SK-N-SH (cell line): ENCODE measurements at regions not wholly inside any gene's neighbourhood (a gene's known extent, or its start where the extent isn't known, plus 50 kb on each side); places are given as distances from the start of the nearest gene placed in this dataset.

Experiments
- CTCF ChIA-PET: fragments of 300-600, 350-600 bp; formaldehyde crosslinking; extraction: SDS; loops from one replicate; lab custom pipeline; 2021; lab: Yijun Ruan, JAX
- POLR2A ChIA-PET: fragments of 350-600 bp; sonication (Branson Sonifier 250); formaldehyde crosslinking; extraction: SDS; loops from one replicate; lab custom pipeline; 2020; ENCODE audit warnings: antibody characterized with exemption, inconsistent platforms; lab: Yijun Ruan, JAX
- DNase-seq: peaks from one replicate; pipeline ENCODE4 v3.0.0; 2012
- H2AFZ ChIP-seq: fragments of 200-600 bp; sonication (generic); 2 replicates; pipeline ENCODE4 v1.8.1; 2016; ENCODE audit warnings: antibody characterized with exemption, mild to moderate bottlenecking, low read depth
- H3F3A ChIP-seq: fragments of 200-600 bp; sonication (generic); replicated peaks from 2 replicates; pipeline ENCODE3; 2016; ENCODE audit warnings: antibody characterized with exemption, mild to moderate bottlenecking; ENCODE audit not compliant: insufficient read depth
- H3K27ac ChIP-seq, 2 experiments: fragments of 200-500 bp in 1 of 2; fragments of 200-600 bp in 1 of 2; sonication (Bioruptor generic) in 1 of 2; sonication (generic), shearing (Covaris generic) in 1 of 2; 2 replicates each; pipeline versions ENCODE4 v1.5.1 to v1.6.1; 2014 to 2016; ENCODE audit warnings: low read depth in 2 of 2, inconsistent platforms in 1 of 2, low read length in 1 of 2, mild to moderate bottlenecking in 1 of 2, mixed read lengths in 1 of 2
- H3K27me3 ChIP-seq: fragments of 200-600 bp; sonication (generic), shearing (Covaris generic); 2 replicates; pipeline ENCODE4 v1.6.1; 2016; ENCODE audit warnings: mixed run types; ENCODE audit not compliant: insufficient read depth
- H3K36me3 ChIP-seq, 2 experiments: fragments of 200-500 bp in 1 of 2; fragments of 200-600 bp in 1 of 2; sonication (Bioruptor generic) in 1 of 2; sonication (generic) in 1 of 2; replicated peaks in 1 of 2; 2 replicates each; pipeline versions ENCODE3 to v1.5.1; 2014 to 2016; ENCODE audit warnings: low read length in 1 of 2, mild to moderate bottlenecking in 1 of 2; ENCODE audit not compliant: insufficient read depth in 2 of 2, control insufficient read depth in 1 of 2
- H3K4me1 ChIP-seq, 2 experiments: fragments of 200-500 bp in 1 of 2; fragments of 200-600 bp in 1 of 2; sonication (Bioruptor generic) in 1 of 2; sonication (generic), shearing (Covaris generic) in 1 of 2; 2 replicates each; pipeline versions ENCODE4 v1.5.1 to v1.6.1; 2014 to 2016; ENCODE audit warnings: low read depth in 1 of 2, low read length in 1 of 2, mixed run types in 1 of 2; ENCODE audit not compliant: insufficient read depth in 2 of 2, control insufficient read depth in 1 of 2
- H3K4me2 ChIP-seq: fragments of 200-600 bp; sonication (generic), shearing (Covaris generic); 2 replicates; pipeline ENCODE4 v1.6.1; 2017; ENCODE audit warnings: mixed run types
- H3K4me3 ChIP-seq, 2 experiments: fragments of 200-500 bp in 1 of 2; fragments of 200-600 bp in 1 of 2; sonication (Bioruptor generic) in 1 of 2; sonication (generic), shearing (Covaris generic) in 1 of 2; 2 replicates each; pipeline versions ENCODE4 v1.5.1 to v1.8.1; 2014 to 2016; ENCODE audit warnings: low read depth in 2 of 2, inconsistent platforms in 1 of 2, low read length in 1 of 2, mild to moderate bottlenecking in 1 of 2, mixed read lengths in 1 of 2, moderate library complexity in 1 of 2
- H3K79me2 ChIP-seq: fragments of 200-600 bp; sonication (generic); 2 replicates; pipeline ENCODE4 v1.8.1; 2017; ENCODE audit warnings: mild to moderate bottlenecking; ENCODE audit not compliant: insufficient read depth
- H3K9ac ChIP-seq: fragments of 200-600 bp; sonication (generic); 2 replicates; pipeline ENCODE4 v1.6.1; 2017; ENCODE audit warnings: mixed run types
- H3K9me2 ChIP-seq: fragments of 200-600 bp; sonication (generic); 2 replicates; pipeline ENCODE4 v1.6.1; 2017; ENCODE audit warnings: mixed run types
- H3K9me3 ChIP-seq: fragments of 200-600 bp; sonication (generic); 2 replicates; pipeline ENCODE4 v1.6.1; 2017; ENCODE audit warnings: mixed run types, mild to moderate bottlenecking, moderate library complexity
- H4K20me1 ChIP-seq: fragments of 200-600 bp; sonication (generic); 2 replicates; pipeline ENCODE4 v1.6.1; 2017; ENCODE audit warnings: mild to moderate bottlenecking, mixed run types; ENCODE audit not compliant: insufficient read depth
- CHD2 ChIP-seq: fragments of 150-350 bp; IDR thresholded peaks from 2 replicates; pipeline ENCODE4 v1.6.1; 2018; ENCODE audit warnings: low read length; ENCODE audit not compliant: partially characterized antibody
- EP300 ChIP-seq, 2 experiments: IDR thresholded peaks; 2 replicates each; pipeline versions ENCODE4 v1.4.0 to v1.6.1; 2012; ENCODE audit warnings: borderline replicate concordance in 1 of 2, low read depth in 1 of 2, low read length in 1 of 2
- EZH2phosphoT487 ChIP-seq: fragments of 200-600 bp; sonication (generic); IDR thresholded peaks from 2 replicates; pipeline ENCODE4 v1.6.1; 2017; ENCODE audit warnings: low read depth, mixed run types, mild to moderate bottlenecking, antibody characterized with exemption, moderate library complexity, borderline replicate concordance
- FOXJ3 ChIP-seq: sonication (generic); formaldehyde crosslinking; IDR thresholded peaks from 2 replicates; pipeline ENCODE4 v1.5.1; 2020; ENCODE audit warnings: mild to moderate bottlenecking, missing genetic modification reagents
- FOXM1 ChIP-seq: IDR thresholded peaks from 2 replicates; pipeline ENCODE4 v1.4.0; 2012; ENCODE audit warnings: low read depth, mild to moderate bottlenecking
- GATA2 ChIP-seq: sonication (generic); formaldehyde crosslinking; IDR thresholded peaks from 2 replicates; pipeline ENCODE4 v1.5.0; 2020; ENCODE audit warnings: mild to moderate bottlenecking, missing genetic modification reagents
- NRF1 ChIP-seq: IDR thresholded peaks from 2 replicates; pipeline ENCODE4 v1.6.1; 2012; ENCODE audit warnings: low read depth, mild to moderate bottlenecking, low read length
- RCOR1 ChIP-seq: fragments of 150-350 bp; IDR thresholded peaks from 2 replicates; pipeline ENCODE4 v1.6.1; 2017; ENCODE audit warnings: antibody characterized with exemption, low read length
- RFX5 ChIP-seq: IDR thresholded peaks from 2 replicates; pipeline ENCODE4 v1.6.1; 2012; ENCODE audit warnings: mild to moderate bottlenecking, improper control_type of control experiment, low read length
- RXRA ChIP-seq: IDR thresholded peaks from 2 replicates; pipeline ENCODE4 v1.4.0; 2012; ENCODE audit warnings: low read depth, mild to moderate bottlenecking, borderline replicate concordance
- SIN3A ChIP-seq: IDR thresholded peaks from 2 replicates; pipeline ENCODE4 v1.6.1; 2012; ENCODE audit warnings: low read depth, mild to moderate bottlenecking, low read length, moderate library complexity, borderline replicate concordance
- SMC3 ChIP-seq: IDR thresholded peaks from 2 replicates; pipeline ENCODE4 v1.6.1; 2012; ENCODE audit warnings: low read depth, low read length, improper control_type of control experiment
- TAF1 ChIP-seq: IDR thresholded peaks from 2 replicates; pipeline ENCODE4 v1.6.1; 2012; ENCODE audit warnings: low read depth, mild to moderate bottlenecking, low read length, moderate library complexity, borderline replicate concordance
- TCF12 ChIP-seq: IDR thresholded peaks from 2 replicates; pipeline ENCODE4 v1.4.0; 2012
- TEAD4 ChIP-seq: IDR thresholded peaks from 2 replicates; pipeline ENCODE4 v1.4.0; 2012; ENCODE audit warnings: mild to moderate bottlenecking, borderline replicate concordance; ENCODE audit not compliant: insufficient read depth
- WGBS: methylation state at CpG from one replicate; pipeline ENCODE4 v1.1.6; 2017; ENCODE audit warnings: low lambda C conversion rate; 5-methylcytosine and 5-hydroxymethylcytosine counted together
- TF ChIP-seq, protein P1 (sequence below): IDR thresholded peaks from 2 replicates; pipeline ENCODE4 v1.4.0; 2012; ENCODE audit warnings: low read depth
- TF ChIP-seq, protein P2 (sequence below): fragments of 150-350 bp; IDR thresholded peaks from 2 replicates; pipeline ENCODE4 v1.6.1; 2017; ENCODE audit warnings: antibody characterized with exemption, low read length, low read depth, borderline replicate concordance
- TF ChIP-seq, protein P3 (sequence below): fragments of 150-350 bp; IDR thresholded peaks from 2 replicates; pipeline ENCODE4 v1.6.1; 2016; ENCODE audit warnings: mild to moderate bottlenecking, low read depth, low read length

DNA sequence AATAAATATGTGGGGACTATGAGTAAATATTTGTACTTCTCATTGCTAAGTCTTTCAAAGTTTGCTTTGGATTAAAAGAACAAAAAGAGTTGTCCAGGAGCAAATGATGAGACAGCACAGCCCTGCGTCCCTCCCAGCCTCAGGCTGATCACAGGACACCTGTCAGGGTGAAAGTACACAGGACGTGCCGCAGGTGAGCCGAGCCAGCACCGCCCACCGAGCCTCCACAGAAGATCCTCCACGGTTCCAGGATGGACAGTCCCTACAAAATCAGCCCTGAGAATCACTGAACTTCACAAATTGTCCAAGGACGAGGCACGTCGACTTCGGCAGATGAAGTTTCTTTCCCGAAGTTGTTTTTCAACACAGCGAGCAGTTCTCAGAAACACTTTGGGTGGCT lies 661.5 kb downstream of the BRD1 start:
- H3K4me3 ChIP-seq, result no peak overlapping the region
- no peak overlapping the region for H2AFZ ChIP-seq
- ChIA-PET POLR2A (no interaction called here), CTCF (no interaction called here)
- no peak overlapping the region for H3K27ac ChIP-seq
- no peaks in the 10 kb centered on the region for H4K20me1 ChIP-seq
- no peaks in the 10 kb centered on the region for H3K79me2 ChIP-seq
- no peaks in the 10 kb centered on the region for H3K36me3 ChIP-seq
- H3K9me3 ChIP-seq, result no peaks in the 10 kb centered on the region
- no peaks in the 10 kb centered on the region for H3K9me2 ChIP-seq
- 50% methylated on average over 8 of the region's 13 CpGs for WGBS
- H3K4me2 ChIP-seq, result no peak overlapping the region
- H3K4me1 ChIP-seq, result no peaks in the 10 kb centered on the region; a peak in 1 of 4 replicates
- no peak for DNase-seq
- TF ChIP-seq FOXJ3, result no peak
- no peak for TF ChIP-seq SMC3
- no peak for TF ChIP-seq TAF1
- no peak for TF ChIP-seq EZH2phosphoT487
- no peak for TF ChIP-seq RFX5
- TF ChIP-seq NRF1, result no peak
- TF ChIP-seq, protein P1, sequence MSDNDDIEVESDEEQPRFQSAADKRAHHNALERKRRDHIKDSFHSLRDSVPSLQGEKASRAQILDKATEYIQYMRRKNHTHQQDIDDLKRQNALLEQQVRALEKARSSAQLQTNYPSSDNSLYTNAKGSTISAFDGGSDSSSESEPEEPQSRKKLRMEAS, result no peak
- TF ChIP-seq, protein P2, sequence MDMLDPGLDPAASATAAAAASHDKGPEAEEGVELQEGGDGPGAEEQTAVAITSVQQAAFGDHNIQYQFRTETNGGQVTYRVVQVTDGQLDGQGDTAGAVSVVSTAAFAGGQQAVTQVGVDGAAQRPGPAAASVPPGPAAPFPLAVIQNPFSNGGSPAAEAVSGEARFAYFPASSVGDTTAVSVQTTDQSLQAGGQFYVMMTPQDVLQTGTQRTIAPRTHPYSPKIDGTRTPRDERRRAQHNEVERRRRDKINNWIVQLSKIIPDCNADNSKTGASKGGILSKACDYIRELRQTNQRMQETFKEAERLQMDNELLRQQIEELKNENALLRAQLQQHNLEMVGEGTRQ, result no peak
- no peak for TF ChIP-seq RXRA
- TF ChIP-seq FOXM1, result no peak
- TF ChIP-seq GATA2 (CRISPR knock-in tag), result no peak
- TF ChIP-seq, protein P3, sequence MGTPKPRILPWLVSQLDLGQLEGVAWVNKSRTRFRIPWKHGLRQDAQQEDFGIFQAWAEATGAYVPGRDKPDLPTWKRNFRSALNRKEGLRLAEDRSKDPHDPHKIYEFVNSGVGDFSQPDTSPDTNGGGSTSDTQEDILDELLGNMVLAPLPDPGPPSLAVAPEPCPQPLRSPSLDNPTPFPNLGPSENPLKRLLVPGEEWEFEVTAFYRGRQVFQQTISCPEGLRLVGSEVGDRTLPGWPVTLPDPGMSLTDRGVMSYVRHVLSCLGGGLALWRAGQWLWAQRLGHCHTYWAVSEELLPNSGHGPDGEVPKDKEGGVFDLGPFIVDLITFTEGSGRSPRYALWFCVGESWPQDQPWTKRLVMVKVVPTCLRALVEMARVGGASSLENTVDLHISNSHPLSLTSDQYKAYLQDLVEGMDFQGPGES, result no peak
- TF ChIP-seq RCOR1, result no peak
- no peak for TF ChIP-seq TCF12
- TF ChIP-seq CHD2, result no peak
- TF ChIP-seq TEAD4, result no peak
- TF ChIP-seq SIN3A, result no peak
- no peak for TF ChIP-seq EP300 (IDR thresholded peaks at IDR 0.05; ENCODE audit: borderline replicate concordance in 1 of 2, low read depth in 1 of 2, low read length in 1 of 2)
- no peak overlapping the region for H3K9ac ChIP-seq
- no peaks in the 10 kb centered on the region; the same call in 1 of the 2 replicates for H3K27me3 ChIP-seq
- H3F3A ChIP-seq, result no peaks in the 10 kb centered on the region
